ENCODE measurements at regions not wholly inside any gene's neighbourhood (a gene's known extent, or its start where the extent isn't known, plus 50 kb on each side); places are given as distances from the start of the nearest gene placed in this dataset.
A peak's percentile ranks its signal among the peaks of the same experiment; 100 is the strongest.

- Histone ChIP-seq H3K4me2 (ENCODE audit: low read depth, low read length) (no peak overlapping the region), H3K79me2 (ENCODE audit: insufficient read depth, low read length) (no peaks in the 10 kb centered on the region), H3K27ac (ENCODE audit: extremely low read length, insufficient read depth, low read length) (no peak overlapping the region), H2AFZ (ENCODE audit: low read length) (no peak overlapping the region), H3K27me3 (ENCODE audit: control insufficient read depth in 1 of 2, insufficient read depth in 2 of 2, low read length in 2 of 2) (peaks cover 0 to 3% of the 10 kb centered on the region in 2 experiments; a peak in 2 of 5 replicates), H3K4me3 (replicated peaks in 1 of 3; ENCODE audit: insufficient read depth in 1 of 3, low read depth in 2 of 3, low read length in 3 of 3) (no peak overlapping the region), H3K9ac (ENCODE audit: insufficient read depth, low read depth, low read length) (no peak overlapping the region), H4K20me1 (ENCODE audit: insufficient read depth, low read length) (no peaks in the 10 kb centered on the region), H3K36me3 (replicated peaks in 1 of 2; ENCODE audit: control insufficient read depth in 1 of 2, insufficient read depth in 2 of 2, low read length in 2 of 2) (no peaks in the 10 kb centered on the region), H3K9me3 (ENCODE audit: low read length) (no peaks in the 10 kb centered on the region), H3K4me1 (ENCODE audit: insufficient read depth, low read length) (no peaks in the 10 kb centered on the region)
- DNase-seq (ENCODE audit: low spot score) (no peak), ATAC-seq (no peak), FAIRE-seq (no peak)
- ChIA-PET CTCF (ENCODE audit: low intra/inter-chr PET ratio, low total read pairs) (no interaction called here), POLR2A (no interaction called here)
- no TSS peak for BruUV-seq (replicated peaks)
- intact Hi-C loops (cut with micrococcal nuclease; ENCODE audit: unreplicated experiment) (no loop called here), in situ Hi-C loops (cut with HindIII; ENCODE audit: extremely low pct_ligation_motif_present, low pct_unique_long_range_greater_than_20kb) (no loop called here)
- WGBS (ENCODE audit: low lambda C conversion rate): 26% methylated on average over 7 of the region's 7 CpGs
- no peak for TF ChIP-seq ZNF138 (CRISPR knock-in tag; IDR thresholded peaks at IDR 0.05; ENCODE audit: low read depth)
- TF ChIP-seq ZNF510 (CRISPR knock-in tag; IDR thresholded peaks at IDR 0.05; ENCODE audit: low read depth): no peak
- 0 out of 2 replicates have a peak, but pooled peaks have one; percentile 19 for TF ChIP-seq MAFG (CRISPR knock-in tag; IDR thresholded peaks at IDR 0.05)
- no peak for TF ChIP-seq KDM2A (CRISPR knock-in tag; IDR thresholded peaks at IDR 0.05; ENCODE audit: borderline replicate concordance, low read depth)
- TF ChIP-seq MAFF (IDR thresholded peaks at IDR 0.05; ENCODE audit: low read depth, low read length): peak; percentile 59
- no peak for TF ChIP-seq MED13 (CRISPR knock-in tag; IDR thresholded peaks at IDR 0.05)
- TF ChIP-seq MAFK (conservative IDR thresholded peaks at IDR 0.05 in 1 of 2, IDR thresholded peaks at IDR 0.05 in 1 of 2; ENCODE audit: low read length in 2 of 2): peak; percentile 65 to 75
- no peak for TF ChIP-seq ZNF766 (CRISPR knock-in tag; IDR thresholded peaks at IDR 0.05; ENCODE audit: borderline replicate concordance)
- TF ChIP-seq USF2 (IDR thresholded peaks at IDR 0.05; ENCODE audit: low read depth, low read length): 0 out of 2 replicates have a peak, but pooled peaks have one; percentile 11
- no peak for TF ChIP-seq USF2 (CRISPR knock-in tag; IDR thresholded peaks at IDR 0.05; ENCODE audit: borderline replicate concordance)
Measured at GRCh38 chr17:73705594-73705993, 61.3 kb upstream of the SDK2 start.

Data from HepG2 (cell line).